HL-60 (cell line): ENCODE measurements at regions not wholly inside any gene's neighbourhood (a gene's known extent, or its start where the extent isn't known, plus 50 kb on each side); places are given as distances from the start of the nearest gene placed in this dataset.

ENCODE experiments used
- DNase-seq, 2 experiments: peaks; one replicate each; pipeline ENCODE4 v3.0.0-alpha.2; 2010 to 2020; ENCODE audit warnings: low read depth in 1 of 2, low spot score in 1 of 2
- H3K27ac ChIP-seq: fragments of 250-450 bp; sonication (Bioruptor Pico); replicated peaks from 2 replicates; pipeline ENCODE4 v1.5.1; 2020; ENCODE audit warnings: mild to moderate bottlenecking, moderate library complexity
- H3K27me3 ChIP-seq: fragments of 250-450 bp; sonication (Bioruptor Pico); 2 replicates; pipeline ENCODE4 v1.5.1; 2021; ENCODE audit warnings: mild to moderate bottlenecking, moderate library complexity; ENCODE audit not compliant: insufficient read depth, poor library complexity, severe bottlenecking
- H3K4me3 ChIP-seq: replicated peaks from 2 replicates; pipeline ENCODE4 v1.5.1; 2011; ENCODE audit warnings: mild to moderate bottlenecking, control low read depth, low read length; ENCODE audit not compliant: insufficient read depth
- GABPA ChIP-seq: IDR thresholded peaks from 2 replicates; pipeline ENCODE4 v1.6.1; 2012; ENCODE audit warnings: low read depth
- POLR2AphosphoS5 ChIP-seq: IDR thresholded peaks from 2 replicates; pipeline ENCODE4 v1.6.1; 2012; ENCODE audit warnings: low read depth
- SPI1 ChIP-seq: IDR thresholded peaks from 2 replicates; pipeline ENCODE4 v1.6.1; 2012; ENCODE audit warnings: low read depth, mild to moderate bottlenecking, borderline replicate concordance
- TF ChIP-seq, protein P1 (sequence below): IDR thresholded peaks from 2 replicates; pipeline ENCODE4 v1.6.1; 2012; ENCODE audit warnings: low read depth; ENCODE audit not compliant: insufficient replicate concordance
- TF ChIP-seq, protein P2 (sequence below): IDR thresholded peaks from one replicate; pipeline ENCODE4 v1.5.1; 2011; ENCODE audit warnings: low read length, control low read depth, inconsistent platforms; ENCODE audit not compliant: insufficient read depth

DNA sequence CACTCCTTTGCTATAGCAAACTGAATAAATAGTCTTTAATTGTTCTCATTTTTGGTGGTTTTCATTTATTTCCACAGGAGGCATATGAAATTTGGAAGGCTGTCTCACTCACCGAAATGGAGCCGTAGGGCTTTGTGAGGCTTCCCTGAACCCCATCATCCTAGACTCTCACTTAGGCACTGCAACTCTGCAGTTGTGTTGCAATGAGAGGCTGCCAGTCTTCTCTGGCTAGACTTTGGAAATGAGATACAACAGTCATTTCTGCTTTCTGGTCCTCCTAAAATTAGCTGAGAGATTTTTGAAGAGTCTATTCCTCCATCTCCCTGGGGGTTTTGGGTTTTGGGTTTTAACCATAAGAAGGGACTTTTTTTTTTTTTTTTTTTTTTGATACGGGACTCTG, 146.5 kb downstream of the SH3BGRL start:
- no peaks in the 10 kb centered on the region for H3K27me3 ChIP-seq
- H3K27ac ChIP-seq, result no peak overlapping the region

DNA sequence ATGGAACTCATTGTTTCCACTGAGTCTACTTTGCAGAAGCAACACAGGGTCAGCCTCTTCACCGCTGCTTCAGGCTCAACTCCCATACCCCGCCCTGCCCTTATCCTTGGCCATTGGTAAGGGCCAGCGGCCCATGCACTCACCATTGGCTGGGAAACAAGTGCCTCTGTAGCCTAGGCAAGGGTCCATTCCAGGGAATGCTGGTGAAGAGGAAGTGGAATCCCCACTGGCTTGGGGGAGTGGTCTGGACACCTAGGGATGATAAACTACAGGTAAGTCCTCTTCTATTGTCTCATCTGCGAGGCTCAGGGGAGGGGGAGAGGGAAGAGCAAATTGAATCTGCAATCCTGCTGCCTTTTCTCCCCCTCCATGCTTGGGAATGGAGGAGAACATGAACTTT, 153.1 kb downstream of the SH3BGRL start:
- TF ChIP-seq GABPA (no peak), SPI1 (no peak), POLR2AphosphoS5 (no peak)
- TF ChIP-seq, protein P1, sequence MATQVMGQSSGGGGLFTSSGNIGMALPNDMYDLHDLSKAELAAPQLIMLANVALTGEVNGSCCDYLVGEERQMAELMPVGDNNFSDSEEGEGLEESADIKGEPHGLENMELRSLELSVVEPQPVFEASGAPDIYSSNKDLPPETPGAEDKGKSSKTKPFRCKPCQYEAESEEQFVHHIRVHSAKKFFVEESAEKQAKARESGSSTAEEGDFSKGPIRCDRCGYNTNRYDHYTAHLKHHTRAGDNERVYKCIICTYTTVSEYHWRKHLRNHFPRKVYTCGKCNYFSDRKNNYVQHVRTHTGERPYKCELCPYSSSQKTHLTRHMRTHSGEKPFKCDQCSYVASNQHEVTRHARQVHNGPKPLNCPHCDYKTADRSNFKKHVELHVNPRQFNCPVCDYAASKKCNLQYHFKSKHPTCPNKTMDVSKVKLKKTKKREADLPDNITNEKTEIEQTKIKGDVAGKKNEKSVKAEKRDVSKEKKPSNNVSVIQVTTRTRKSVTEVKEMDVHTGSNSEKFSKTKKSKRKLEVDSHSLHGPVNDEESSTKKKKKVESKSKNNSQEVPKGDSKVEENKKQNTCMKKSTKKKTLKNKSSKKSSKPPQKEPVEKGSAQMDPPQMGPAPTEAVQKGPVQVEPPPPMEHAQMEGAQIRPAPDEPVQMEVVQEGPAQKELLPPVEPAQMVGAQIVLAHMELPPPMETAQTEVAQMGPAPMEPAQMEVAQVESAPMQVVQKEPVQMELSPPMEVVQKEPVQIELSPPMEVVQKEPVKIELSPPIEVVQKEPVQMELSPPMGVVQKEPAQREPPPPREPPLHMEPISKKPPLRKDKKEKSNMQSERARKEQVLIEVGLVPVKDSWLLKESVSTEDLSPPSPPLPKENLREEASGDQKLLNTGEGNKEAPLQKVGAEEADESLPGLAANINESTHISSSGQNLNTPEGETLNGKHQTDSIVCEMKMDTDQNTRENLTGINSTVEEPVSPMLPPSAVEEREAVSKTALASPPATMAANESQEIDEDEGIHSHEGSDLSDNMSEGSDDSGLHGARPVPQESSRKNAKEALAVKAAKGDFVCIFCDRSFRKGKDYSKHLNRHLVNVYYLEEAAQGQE, result no peak
- TF ChIP-seq, protein P2, sequence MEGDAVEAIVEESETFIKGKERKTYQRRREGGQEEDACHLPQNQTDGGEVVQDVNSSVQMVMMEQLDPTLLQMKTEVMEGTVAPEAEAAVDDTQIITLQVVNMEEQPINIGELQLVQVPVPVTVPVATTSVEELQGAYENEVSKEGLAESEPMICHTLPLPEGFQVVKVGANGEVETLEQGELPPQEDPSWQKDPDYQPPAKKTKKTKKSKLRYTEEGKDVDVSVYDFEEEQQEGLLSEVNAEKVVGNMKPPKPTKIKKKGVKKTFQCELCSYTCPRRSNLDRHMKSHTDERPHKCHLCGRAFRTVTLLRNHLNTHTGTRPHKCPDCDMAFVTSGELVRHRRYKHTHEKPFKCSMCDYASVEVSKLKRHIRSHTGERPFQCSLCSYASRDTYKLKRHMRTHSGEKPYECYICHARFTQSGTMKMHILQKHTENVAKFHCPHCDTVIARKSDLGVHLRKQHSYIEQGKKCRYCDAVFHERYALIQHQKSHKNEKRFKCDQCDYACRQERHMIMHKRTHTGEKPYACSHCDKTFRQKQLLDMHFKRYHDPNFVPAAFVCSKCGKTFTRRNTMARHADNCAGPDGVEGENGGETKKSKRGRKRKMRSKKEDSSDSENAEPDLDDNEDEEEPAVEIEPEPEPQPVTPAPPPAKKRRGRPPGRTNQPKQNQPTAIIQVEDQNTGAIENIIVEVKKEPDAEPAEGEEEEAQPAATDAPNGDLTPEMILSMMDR, result no peak
- H3K27me3 ChIP-seq, result no peaks in the 10 kb centered on the region

More for the DNA sequence above, 146.5 kb downstream of the SH3BGRL start:
- DNase-seq, result peak in 1 of 2 experiments; percentile 16
- TF ChIP-seq, protein P2, result no peak
- H3K4me3 ChIP-seq, result no peak overlapping the region

DNA sequence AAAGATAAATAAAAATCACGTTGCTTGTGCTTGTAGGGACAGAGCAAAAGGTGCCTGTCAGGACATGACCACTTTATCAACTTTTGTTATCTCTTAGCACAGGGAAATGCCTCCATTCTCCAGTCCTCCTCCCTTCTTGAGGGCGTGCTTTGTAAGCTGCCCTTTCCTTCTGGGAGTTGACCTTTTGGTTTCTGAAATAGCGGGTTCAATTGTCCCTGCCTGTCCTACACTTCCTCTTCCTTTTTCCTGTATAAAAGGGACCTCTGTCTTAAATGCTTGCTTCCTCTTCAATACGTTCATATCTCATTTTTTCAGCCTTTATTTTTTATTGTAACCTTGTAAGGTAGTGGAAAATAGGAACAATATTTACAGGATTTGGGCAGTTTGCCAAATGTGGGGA, 153.5 kb downstream of the SH3BGRL start:
- DNase-seq, result peak in 1 of 2 experiments; percentile 16
- Histone ChIP-seq H3K27me3 (no peaks in the 10 kb centered on the region), H3K27ac (no peak overlapping the region), H3K4me3 (no peak overlapping the region)
- peak; percentile 69; the same call in 1 of the 2 replicates for TF ChIP-seq SPI1
- TF ChIP-seq, protein P1, result no peak

More for the DNA sequence above, 153.1 kb downstream of the SH3BGRL start:
- no peak for DNase-seq
- Histone ChIP-seq H3K27ac (no peak overlapping the region), H3K4me3 (no peak overlapping the region)

DNA sequence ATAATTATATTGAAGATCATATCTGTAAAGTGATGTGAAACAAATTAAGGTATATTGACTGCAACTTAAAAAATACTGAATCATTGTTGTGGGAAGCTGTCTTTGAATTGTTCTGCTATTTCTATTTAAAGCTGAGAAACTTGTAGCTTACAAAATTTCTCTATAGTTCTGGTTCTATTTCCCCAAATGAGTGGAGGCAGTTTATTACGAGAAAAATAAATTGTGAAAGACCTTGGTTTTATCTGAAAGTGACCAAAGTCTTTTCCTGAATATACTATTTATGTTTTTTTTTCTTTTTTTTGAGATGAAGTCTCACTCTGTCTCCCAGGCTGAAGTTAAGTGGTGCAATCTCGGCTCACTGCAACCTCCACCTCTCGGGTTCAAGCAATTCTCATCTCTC, 165.4 kb downstream of the SH3BGRL start:
- Histone ChIP-seq H3K4me3 (no peak overlapping the region), H3K27ac (no peak overlapping the region), H3K27me3 (no peaks in the 10 kb centered on the region)
- TF ChIP-seq GABPA (no peak), POLR2AphosphoS5 (no peak), SPI1 (no peak)
- TF ChIP-seq, protein P2, result no peak
- TF ChIP-seq, protein P1, result no peak
- DNase-seq, result peak in 1 of 2 experiments; percentile 7
